HEK293 (cell line): ENCODE measurements at regions not wholly inside any gene's neighbourhood (a gene's known extent, or its start where the extent isn't known, plus 50 kb on each side); places are given as distances from the start of the nearest gene placed in this dataset.

Experiments
- CTCF ChIA-PET: fragments of 350-600 bp; formaldehyde crosslinking; extraction: SDS; loops from one replicate; lab custom pipeline; 2021; ENCODE audit warnings: antibody characterized with exemption; lab: Yijun Ruan, JAX
- POLR2A ChIA-PET: fragments of 300-600 bp; formaldehyde crosslinking; extraction: SDS; loops from one replicate; lab custom pipeline; 2020; ENCODE audit warnings: antibody characterized with exemption, inconsistent platforms; lab: Yijun Ruan, JAX
- H3K27ac ChIP-seq: fragments of 200-500 bp; sonication (Bioruptor generic); 2 replicates; pipeline ENCODE4 v1.5.1; 2014; ENCODE audit warnings: low read depth, low read length, control low read depth, inconsistent platforms; ENCODE audit errors: extremely low read depth
- H3K36me3 ChIP-seq, 2 experiments: fragments of 200-500 bp in 1 of 2; sonication (Bioruptor generic) in 1 of 2; 1 replicate in 1 of 2; 2 replicates in 1 of 2; pipeline ENCODE4 v1.5.1; 2014 to 2017; ENCODE audit warnings: inconsistent platforms in 2 of 2, low read length in 2 of 2; ENCODE audit not compliant: control insufficient read depth in 2 of 2, insufficient read depth in 1 of 2
- H3K4me1 ChIP-seq: fragments of 200-500 bp; sonication (Bioruptor generic); 2 replicates; pipeline ENCODE4 v1.5.1; 2014; ENCODE audit warnings: mild to moderate bottlenecking, low read length, inconsistent platforms; ENCODE audit not compliant: control insufficient read depth, insufficient read depth
- H3K4me3 ChIP-seq: 2 replicates; pipeline ENCODE4 v1.5.1; 2011; ENCODE audit warnings: low read depth, mild to moderate bottlenecking, control low read depth, low read length, moderate library complexity
- H3K9me3 ChIP-seq: fragments of 200-500 bp; sonication (Bioruptor generic); 2 replicates; pipeline ENCODE4 v1.5.1; 2014; ENCODE audit warnings: low read depth, low read length, inconsistent platforms; ENCODE audit not compliant: control insufficient read depth, insufficient read depth
- GLI2 ChIP-seq: fragments of 450-650 bp; formaldehyde crosslinking; IDR thresholded peaks from 2 replicates; pipeline ENCODE4; 2017; ENCODE audit warnings: missing biosample characterization, missing genetic modification characterization, low read depth, borderline replicate concordance
- KLF10 ChIP-seq: fragments of 450-650 bp; IDR thresholded peaks from 2 replicates; pipeline ENCODE4 v1.5.1; 2018; ENCODE audit warnings: missing biosample characterization, mild to moderate bottlenecking, missing genetic modification characterization
- KLF8 ChIP-seq: fragments of 450-650 bp; formaldehyde crosslinking; IDR thresholded peaks from 2 replicates; pipeline ENCODE4 v1.5.1; 2016; ENCODE audit warnings: missing biosample characterization, missing genetic modification characterization
- PRDM4 ChIP-seq: fragments of 450-650 bp; formaldehyde crosslinking; IDR thresholded peaks from 2 replicates; pipeline ENCODE4 v1.5.1; 2017; ENCODE audit warnings: missing biosample characterization, missing genetic modification characterization
- SETDB1 ChIP-seq: IDR thresholded peaks from one replicate; pipeline ENCODE4 v1.6.1; 2017; ENCODE audit warnings: mild to moderate bottlenecking, low read length, moderate library complexity, mixed read lengths; ENCODE audit not compliant: insufficient read length
- SP3 ChIP-seq: fragments of 450-650 bp; formaldehyde crosslinking; IDR thresholded peaks from 2 replicates; pipeline ENCODE4 v1.5.1; 2016; ENCODE audit warnings: missing biosample characterization, missing genetic modification characterization
- TRIM28 ChIP-seq: IDR thresholded peaks from 2 replicates; pipeline ENCODE4 v1.6.1; 2011; ENCODE audit warnings: low read length, control low read depth, borderline replicate concordance
- WT1 ChIP-seq: fragments of 450-650 bp; formaldehyde crosslinking; IDR thresholded peaks from 2 replicates; pipeline ENCODE4 v1.5.1; 2016; ENCODE audit warnings: missing biosample characterization, missing genetic modification characterization
- ZFP37 ChIP-seq: fragments of 450-650 bp; formaldehyde crosslinking; IDR thresholded peaks from 2 replicates; pipeline ENCODE4 v1.5.1; 2016; ENCODE audit warnings: missing biosample characterization, missing genetic modification characterization
- ZNF112 ChIP-seq: fragments of 450-650 bp; formaldehyde crosslinking; IDR thresholded peaks from 2 replicates; pipeline ENCODE4 v1.5.0; 2017; ENCODE audit warnings: missing biosample characterization, missing genetic modification characterization
- ZNF221 ChIP-seq: fragments of 450-650 bp; formaldehyde crosslinking; IDR thresholded peaks from 2 replicates; pipeline ENCODE4 v1.5.1; 2017; ENCODE audit warnings: missing biosample characterization, missing genetic modification characterization, borderline replicate concordance
- ZNF239 ChIP-seq: fragments of 450-650 bp; formaldehyde crosslinking; IDR thresholded peaks from 2 replicates; pipeline ENCODE4 v1.5.1; 2016; ENCODE audit warnings: missing biosample characterization, missing genetic modification characterization
- ZNF324 ChIP-seq: fragments of 450-650 bp; formaldehyde crosslinking; IDR thresholded peaks from 2 replicates; pipeline ENCODE4 v1.5.1; 2016; ENCODE audit warnings: missing biosample characterization, missing genetic modification characterization
- ZNF335 ChIP-seq: fragments of 450-650 bp; formaldehyde crosslinking; conservative IDR thresholded peaks from 2 replicates; pipeline ENCODE4 v1.5.1; 2016; ENCODE audit warnings: missing biosample characterization, missing genetic modification characterization
- ZNF404 ChIP-seq: fragments of 450-650 bp; formaldehyde crosslinking; IDR thresholded peaks from 2 replicates; pipeline ENCODE4 v1.5.1; 2017; ENCODE audit warnings: missing biosample characterization, missing genetic modification characterization
- ZNF416 ChIP-seq: fragments of 450-650 bp; formaldehyde crosslinking; IDR thresholded peaks from 2 replicates; pipeline ENCODE4 v1.5.1; 2016; ENCODE audit warnings: missing biosample characterization, missing genetic modification characterization
- ZNF501 ChIP-seq: fragments of 450-650 bp; formaldehyde crosslinking; IDR thresholded peaks from 2 replicates; pipeline ENCODE4 v1.5.1; 2016; ENCODE audit warnings: missing biosample characterization, missing genetic modification characterization
- ZNF510 ChIP-seq: fragments of 450-650 bp; formaldehyde crosslinking; IDR thresholded peaks from 2 replicates; pipeline ENCODE4 v1.5.1; 2018; ENCODE audit warnings: mild to moderate bottlenecking, missing genetic modification characterization, missing biosample characterization; ENCODE audit not compliant: insufficient replicate concordance
- ZNF549 ChIP-seq: fragments of 450-650 bp; IDR thresholded peaks from 2 replicates; pipeline ENCODE4 v1.5.1; 2018; ENCODE audit warnings: missing biosample characterization, missing genetic modification characterization, mild to moderate bottlenecking, inconsistent platforms, moderate library complexity
- ZNF600 ChIP-seq: fragments of 450-650 bp; formaldehyde crosslinking; IDR thresholded peaks from 2 replicates; pipeline ENCODE4 v1.5.1; 2016; ENCODE audit warnings: missing biosample characterization, missing genetic modification characterization
- ZNF623 ChIP-seq: fragments of 450-650 bp; formaldehyde crosslinking; IDR thresholded peaks from 2 replicates; pipeline ENCODE4 v1.5.1; 2016; ENCODE audit warnings: missing biosample characterization, missing genetic modification characterization
- ZNF626 ChIP-seq: fragments of 450-650 bp; sonication (Bioruptor Pico); formaldehyde crosslinking; IDR thresholded peaks from 2 replicates; pipeline ENCODE4 v1.5.1; 2018; ENCODE audit warnings: missing biosample characterization, missing genetic modification characterization, inconsistent platforms
- ZNF654 ChIP-seq: fragments of 450-650 bp; formaldehyde crosslinking; IDR thresholded peaks from 2 replicates; pipeline ENCODE4 v1.5.1; 2016; ENCODE audit warnings: low read depth, missing biosample characterization, missing genetic modification characterization
- ZNF658 ChIP-seq: fragments of 450-650 bp; formaldehyde crosslinking; IDR thresholded peaks from 2 replicates; pipeline ENCODE4; 2016; ENCODE audit warnings: missing biosample characterization, missing genetic modification characterization
- ZNF792 ChIP-seq: fragments of 450-650 bp; formaldehyde crosslinking; IDR thresholded peaks from 2 replicates; pipeline ENCODE4 v1.5.1; 2016; ENCODE audit warnings: missing biosample characterization, missing genetic modification characterization
- ZSCAN5A ChIP-seq: fragments of 450-650 bp; formaldehyde crosslinking; IDR thresholded peaks from 2 replicates; pipeline ENCODE4 v1.5.1; 2016; ENCODE audit warnings: missing biosample characterization, missing genetic modification characterization

GRCh38 chr6:140731741-140732140 is 1357.3 kb upstream of the CITED2 start:
- CTCF ChIA-PET: no interaction called here
- no peaks in the 10 kb centered on the region for H3K4me1 ChIP-seq
- no peak overlapping the region for H3K4me3 ChIP-seq
- POLR2A ChIA-PET: no interaction called here
- 0 out of 2 replicates have a peak, but pooled peaks have one; percentile 30 for TF ChIP-seq ZNF335 (tag by site-specific recombination)
- TF ChIP-seq GLI2 (tag by site-specific recombination): no peak
- TF ChIP-seq, all 188 proteins: peak for 1
- Histone ChIP-seq H3K36me3 (no peaks in the 10 kb centered on the region), H3K9me3 (no peaks in the 10 kb centered on the region), H3K27ac (no peak overlapping the region)

GRCh38 chr6:140729521-140729920 is 1355.1 kb upstream of the CITED2 start:
- Histone ChIP-seq H3K4me1 (no peaks in the 10 kb centered on the region), H3K36me3 (no peaks in the 10 kb centered on the region), H3K27ac (no peak overlapping the region), H3K9me3 (no peaks in the 10 kb centered on the region), H3K4me3 (no peak overlapping the region)
- ChIA-PET CTCF (interaction anchor here (0.6 kb wide), 1 partner anchor 766 kb away, joined by 3 read pairs; no protein-coding TSS in a partner anchor), POLR2A (no interaction called here)
- TF ChIP-seq SETDB1: no peak
- no peak for TF ChIP-seq ZNF112 (tag by site-specific recombination)
- TF ChIP-seq ZNF324: no peak
- TF ChIP-seq ZNF792 (tag by site-specific recombination): no peak
- no peak for TF ChIP-seq ZNF654 (tag by site-specific recombination)
- no peak for TF ChIP-seq PRDM4 (tag by site-specific recombination)
- no peak for TF ChIP-seq ZNF623
- no peak for TF ChIP-seq KLF10 (tag by site-specific recombination)
- no peak for TF ChIP-seq ZFP37
- no peak for TF ChIP-seq ZNF416 (tag by site-specific recombination)
- TF ChIP-seq ZNF658 (tag by site-specific recombination): no peak
- TF ChIP-seq SP3 (tag by site-specific recombination): no peak
- no peak for TF ChIP-seq ZNF510 (tag by site-specific recombination)
- TF ChIP-seq ZNF626: no peak
- TF ChIP-seq KLF8 (tag by site-specific recombination): no peak

- H3K4me1 ChIP-seq: no peaks in the 10 kb centered on the region
- H3K9me3 ChIP-seq: no peaks in the 10 kb centered on the region
- no peak overlapping the region for H3K27ac ChIP-seq
- H3K36me3 ChIP-seq: no peaks in the 10 kb centered on the region
- TF ChIP-seq ZNF501 (tag by site-specific recombination): no peak
- TF ChIP-seq, all 188 proteins: peak for 0
- ChIA-PET POLR2A (no interaction called here), CTCF (interaction anchor here (0.5 to 1.4 kb wide), 3 partner anchors 204 to 221 kb away, joined by 3 to 5 read pairs (median 4); no protein-coding TSS in a partner anchor)
- H3K4me3 ChIP-seq: no peak overlapping the region
Measured at GRCh38 chr6:140718021-140718420, 1343.6 kb upstream of the CITED2 start.

GRCh38 chr6:140713495-140713894 is 1339.0 kb upstream of the CITED2 start:
- POLR2A ChIA-PET: no interaction called here
- Histone ChIP-seq H3K27ac (no peak overlapping the region), H3K4me3 (no peak overlapping the region), H3K9me3 (no peaks in the 10 kb centered on the region), H3K36me3 (no peaks in the 10 kb centered on the region), H3K4me1 (no peaks in the 10 kb centered on the region)
- CTCF ChIA-PET: no interaction called here
- TF ChIP-seq ZNF404 (tag by site-specific recombination): no peak
- TF ChIP-seq TRIM28: no peak
- no peak for TF ChIP-seq ZSCAN5A (tag by site-specific recombination)
- no peak for TF ChIP-seq ZNF221 (tag by site-specific recombination)
- TF ChIP-seq WT1 (tag by site-specific recombination): no peak
- TF ChIP-seq ZNF658 (tag by site-specific recombination): no peak
- no peak for TF ChIP-seq ZNF549 (tag by site-specific recombination)
- no peak for TF ChIP-seq ZNF239 (tag by site-specific recombination)
- TF ChIP-seq ZNF600 (tag by site-specific recombination): no peak
